ENCODE measurements at regions not wholly inside any gene's neighbourhood (a gene's known extent, or its start where the extent isn't known, plus 50 kb on each side); places are given as distances from the start of the nearest gene placed in this dataset.

- no peak for DNase-seq (ENCODE audit: extremely low spot score, unreplicated experiment)
- Mint-ChIP-seq H3K9me3 (peaks cover 4% of the 10 kb centered on the region), H3K4me1 (ENCODE audit: unreplicated experiment) (no peaks in the 10 kb centered on the region)
Measured at GRCh38 chr1:14184454-14184853, 414.0 kb upstream of the KAZN start.

GRCh38 chr1:14189381-14189780, 409.1 kb upstream of the KAZN start:
- H3K4me1 Mint-ChIP-seq (ENCODE audit: unreplicated experiment): peaks cover 7% of the 10 kb centered on the region
- TF ChIP-seq CTCF (conservative IDR thresholded peaks at IDR 0.05): no peak
- H3K27me3 Mint-ChIP-seq: peaks cover 10% of the 10 kb centered on the region
- peaks cover 9% of the 10 kb centered on the region for H3K9me3 Mint-ChIP-seq
- H3K27ac Mint-ChIP-seq: no peak overlapping the region
- no peaks in the 10 kb centered on the region for H3K36me3 Mint-ChIP-seq
- no peak for DNase-seq (ENCODE audit: extremely low spot score, unreplicated experiment)
- H3K4me3 Mint-ChIP-seq: no peak overlapping the region

More at GRCh38 chr1:14184454-14184853, 414.0 kb upstream of the KAZN start:
- no peak overlapping the region for H3K4me3 Mint-ChIP-seq
- no peaks in the 10 kb centered on the region for H3K36me3 Mint-ChIP-seq
- no peak overlapping the region for H3K27ac Mint-ChIP-seq
- peaks cover 12% of the 10 kb centered on the region for H3K27me3 Mint-ChIP-seq
- no peak for TF ChIP-seq CTCF (conservative IDR thresholded peaks at IDR 0.05)

- Mint-ChIP-seq H3K27ac (peak overlapping the region; percentile 70), H3K9me3 (peaks cover 9% of the 10 kb centered on the region), H3K4me3 (no peak overlapping the region), H3K36me3 (no peaks in the 10 kb centered on the region), H3K27me3 (peaks cover 10% of the 10 kb centered on the region), H3K4me1 (ENCODE audit: unreplicated experiment) (peaks cover 7% of the 10 kb centered on the region)
- no peak for DNase-seq (ENCODE audit: extremely low spot score, unreplicated experiment)
- TF ChIP-seq CTCF (conservative IDR thresholded peaks at IDR 0.05): no peak
Measured at GRCh38 chr1:14190508-14190907, 408.0 kb upstream of the KAZN start.

GRCh38 chr1:14194511-14194910, 404.0 kb upstream of the KAZN start:
- Mint-ChIP-seq H3K27ac (no peak overlapping the region), H3K9me3 (peaks cover 6% of the 10 kb centered on the region), H3K36me3 (no peaks in the 10 kb centered on the region), H3K4me3 (no peak overlapping the region), H3K4me1 (ENCODE audit: unreplicated experiment) (peaks cover 7% of the 10 kb centered on the region), H3K27me3 (peaks cover 11% of the 10 kb centered on the region)
- DNase-seq (ENCODE audit: extremely low spot score, unreplicated experiment): no peak
- TF ChIP-seq CTCF (conservative IDR thresholded peaks at IDR 0.05): no peak

- no peaks in the 10 kb centered on the region for H3K9me3 Mint-ChIP-seq
- no peaks in the 10 kb centered on the region for H3K4me1 Mint-ChIP-seq (ENCODE audit: unreplicated experiment)
- no peaks in the 10 kb centered on the region for H3K36me3 Mint-ChIP-seq
- peaks cover 10% of the 10 kb centered on the region for H3K27me3 Mint-ChIP-seq
- no peak overlapping the region for H3K27ac Mint-ChIP-seq
- no peak for DNase-seq (ENCODE audit: extremely low spot score, unreplicated experiment)
- H3K4me3 Mint-ChIP-seq: no peak overlapping the region
- no peak for TF ChIP-seq CTCF (conservative IDR thresholded peaks at IDR 0.05)
Measured at GRCh38 chr1:14205066-14205465, 393.4 kb upstream of the KAZN start.

- no peak for DNase-seq (ENCODE audit: extremely low spot score, unreplicated experiment)
- peaks cover 11% of the 10 kb centered on the region for H3K27me3 Mint-ChIP-seq
- H3K36me3 Mint-ChIP-seq: no peaks in the 10 kb centered on the region
- peaks cover 9% of the 10 kb centered on the region for H3K9me3 Mint-ChIP-seq
- H3K27ac Mint-ChIP-seq: no peak overlapping the region
- H3K4me1 Mint-ChIP-seq (ENCODE audit: unreplicated experiment): no peaks in the 10 kb centered on the region
- no peak for TF ChIP-seq CTCF (conservative IDR thresholded peaks at IDR 0.05)
- H3K4me3 Mint-ChIP-seq: no peak overlapping the region
Measured at GRCh38 chr1:14215151-14215550, 383.3 kb upstream of the KAZN start.

Data from type B pancreatic cell (in vitro differentiated cells).